HAP-1 (cell line): ENCODE measurements at regions not wholly inside any gene's neighbourhood (a gene's known extent, or its start where the extent isn't known, plus 50 kb on each side); places are given as distances from the start of the nearest gene placed in this dataset.

Experiments
- DNase-seq, 2 experiments: peaks; one replicate each; pipeline ENCODE4 v3.0.0-alpha.2; 2016 to 2020; ENCODE audit warnings: low spot score in 2 of 2
- H3K27me3 ChIP-seq: fragments of 250-450 bp; sonication (Bioruptor Pico); 2 replicates; pipeline ENCODE4 v1.5.1; 2020; ENCODE audit warnings: low read depth, mild to moderate bottlenecking, moderate library complexity
- H3K36me3 ChIP-seq: fragments of 250-450 bp; sonication (Bioruptor Pico); replicated peaks from 2 replicates; pipeline ENCODE4 v1.5.1; 2020; ENCODE audit warnings: mild to moderate bottlenecking
- H3K4me1 ChIP-seq: fragments of 250-450 bp; sonication (Bioruptor Pico); 2 replicates; pipeline ENCODE4 v1.5.1; 2020; ENCODE audit warnings: mild to moderate bottlenecking
- H3K4me3 ChIP-seq: fragments of 250-450 bp; sonication (Bioruptor Pico); 2 replicates; pipeline ENCODE4 v1.5.1; 2020; ENCODE audit warnings: mild to moderate bottlenecking, moderate library complexity
- H3K9me3 ChIP-seq: fragments of 250-450 bp; sonication (Bioruptor Pico); 2 replicates; pipeline ENCODE4 v1.5.1; 2020; ENCODE audit warnings: mild to moderate bottlenecking, moderate library complexity
- in situ Hi-C: fragments of 300-500 bp; cut with MboI; formaldehyde crosslinking; loops from 3 replicates; pipeline ENCODE4 v1.14.3; 2020; ENCODE audit warnings: low sequenced_read_pairs, inconsistent platforms, mixed read lengths

- H3K36me3 ChIP-seq, result no peaks in the 10 kb centered on the region
- no peaks in the 10 kb centered on the region for H3K9me3 ChIP-seq
- DNase-seq, result no peak
- in situ Hi-C loops, result no loop called here
- H3K4me3 ChIP-seq, result no peak overlapping the region
- no peaks in the 10 kb centered on the region for H3K27me3 ChIP-seq
- H3K4me1 ChIP-seq, result no peaks in the 10 kb centered on the region
These were observed 213.2 kb upstream of the EDIL3 start for GRCh38 chr5:84597904-84598303.

- H3K4me3 ChIP-seq, result no peak overlapping the region
- in situ Hi-C loops, result no loop called here
- H3K9me3 ChIP-seq, result no peaks in the 10 kb centered on the region
- no peaks in the 10 kb centered on the region for H3K4me1 ChIP-seq
- no peaks in the 10 kb centered on the region for H3K36me3 ChIP-seq
- no peaks in the 10 kb centered on the region for H3K27me3 ChIP-seq
- DNase-seq, result no peak
These were observed 205.9 kb upstream of the EDIL3 start for GRCh38 chr5:84590629-84591028.

- no peak for DNase-seq
- Histone ChIP-seq H3K4me3 (no peak overlapping the region), H3K36me3 (no peaks in the 10 kb centered on the region), H3K27me3 (no peaks in the 10 kb centered on the region), H3K9me3 (no peaks in the 10 kb centered on the region), H3K4me1 (no peaks in the 10 kb centered on the region)
- in situ Hi-C loops, result no loop called here
These were observed 205.2 kb upstream of the EDIL3 start for GRCh38 chr5:84589926-84590325.

- in situ Hi-C loops, result no loop called here
- no peak for DNase-seq
- no peaks in the 10 kb centered on the region for H3K4me1 ChIP-seq
- no peak overlapping the region for H3K4me3 ChIP-seq
- no peaks in the 10 kb centered on the region for H3K36me3 ChIP-seq
- H3K9me3 ChIP-seq, result no peaks in the 10 kb centered on the region
- no peaks in the 10 kb centered on the region for H3K27me3 ChIP-seq
These were observed 200.5 kb upstream of the EDIL3 start for GRCh38 chr5:84585218-84585617.

GRCh38 chr5:84578226-84578625 is 193.5 kb upstream of the EDIL3 start:
- Histone ChIP-seq H3K4me1 (no peaks in the 10 kb centered on the region), H3K9me3 (no peaks in the 10 kb centered on the region), H3K4me3 (no peak overlapping the region), H3K27me3 (no peaks in the 10 kb centered on the region), H3K36me3 (no peaks in the 10 kb centered on the region)
- no peak for DNase-seq
- in situ Hi-C loops, result no loop called here

GRCh38 chr5:84573017-84573712 is 188.5 kb upstream of the EDIL3 start:
- Histone ChIP-seq H3K4me1 (peaks cover 3% of the 10 kb centered on the region), H3K4me3 (no peak overlapping the region), H3K27me3 (no peaks in the 10 kb centered on the region), H3K36me3 (no peaks in the 10 kb centered on the region), H3K9me3 (no peaks in the 10 kb centered on the region)
- DNase-seq, result no peak
- in situ Hi-C loops, result no loop called here

GRCh38 chr5:84569307-84569706 is 184.6 kb upstream of the EDIL3 start:
- Histone ChIP-seq H3K4me1 (peaks cover 38% of the 10 kb centered on the region), H3K27me3 (no peaks in the 10 kb centered on the region), H3K4me3 (no peak overlapping the region), H3K9me3 (no peaks in the 10 kb centered on the region), H3K36me3 (no peaks in the 10 kb centered on the region)
- DNase-seq, result no peak
- in situ Hi-C loops, result no loop called here

GRCh38 chr5:84568171-84568570 is 183.5 kb upstream of the EDIL3 start:
- in situ Hi-C loops, result no loop called here
- Histone ChIP-seq H3K4me3 (no peak overlapping the region), H3K36me3 (no peaks in the 10 kb centered on the region), H3K27me3 (no peaks in the 10 kb centered on the region), H3K9me3 (no peaks in the 10 kb centered on the region), H3K4me1 (peaks cover 44% of the 10 kb centered on the region)
- peak in 1 of 2 experiments; percentile 30 for DNase-seq

GRCh38 chr5:84565866-84566265 is 181.2 kb upstream of the EDIL3 start:
- no peak overlapping the region for H3K4me3 ChIP-seq
- H3K36me3 ChIP-seq, result no peaks in the 10 kb centered on the region
- no peaks in the 10 kb centered on the region for H3K9me3 ChIP-seq
- H3K4me1 ChIP-seq, result peaks cover 44% of the 10 kb centered on the region
- in situ Hi-C loops, result no loop called here
- DNase-seq, result peak; percentile 54 to 92
- H3K27me3 ChIP-seq, result no peaks in the 10 kb centered on the region

GRCh38 chr5:84564321-84565075 is 179.8 kb upstream of the EDIL3 start:
- no peak overlapping the region for H3K4me3 ChIP-seq
- H3K4me1 ChIP-seq, result peaks cover 44% of the 10 kb centered on the region
- H3K9me3 ChIP-seq, result no peaks in the 10 kb centered on the region
- in situ Hi-C loops, result no loop called here
- no peaks in the 10 kb centered on the region for H3K27me3 ChIP-seq
- no peaks in the 10 kb centered on the region for H3K36me3 ChIP-seq
- DNase-seq, result peak; percentile 26 to 82

GRCh38 chr5:84550222-84550621 is 165.5 kb upstream of the EDIL3 start:
- no peak for DNase-seq
- in situ Hi-C loops, result no loop called here
- no peaks in the 10 kb centered on the region for H3K4me1 ChIP-seq

GRCh38 chr5:84549054-84549453 is 164.4 kb upstream of the EDIL3 start:
- no peaks in the 10 kb centered on the region for H3K9me3 ChIP-seq
- in situ Hi-C loops, result no loop called here
- H3K4me3 ChIP-seq, result no peak overlapping the region
- H3K27me3 ChIP-seq, result no peaks in the 10 kb centered on the region
- no peaks in the 10 kb centered on the region for H3K36me3 ChIP-seq
- no peak for DNase-seq
- H3K4me1 ChIP-seq, result no peaks in the 10 kb centered on the region

More at GRCh38 chr5:84550222-84550621, 165.5 kb upstream of the EDIL3 start:
- H3K9me3 ChIP-seq, result no peaks in the 10 kb centered on the region
- H3K27me3 ChIP-seq, result no peaks in the 10 kb centered on the region
- no peaks in the 10 kb centered on the region for H3K36me3 ChIP-seq
- H3K4me3 ChIP-seq, result no peak overlapping the region

- Histone ChIP-seq H3K9me3 (no peaks in the 10 kb centered on the region), H3K27me3 (no peaks in the 10 kb centered on the region), H3K4me1 (no peaks in the 10 kb centered on the region), H3K36me3 (no peaks in the 10 kb centered on the region), H3K4me3 (no peak overlapping the region)
- no peak for DNase-seq
- in situ Hi-C loops, result no loop called here
These were observed 162.0 kb upstream of the EDIL3 start for GRCh38 chr5:84546686-84547085.

- Histone ChIP-seq H3K36me3 (no peaks in the 10 kb centered on the region), H3K4me1 (no peaks in the 10 kb centered on the region), H3K27me3 (no peaks in the 10 kb centered on the region), H3K9me3 (no peaks in the 10 kb centered on the region; the same call in 1 of the 2 replicates), H3K4me3 (no peak overlapping the region)
- in situ Hi-C loops, result no loop called here
- no peak for DNase-seq
These were observed 152.1 kb upstream of the EDIL3 start for GRCh38 chr5:84536797-84537196.
